Neural cell (in vitro differentiated cells): ENCODE measurements at regions not wholly inside any gene's neighbourhood (a gene's known extent, or its start where the extent isn't known, plus 50 kb on each side); places are given as distances from the start of the nearest gene placed in this dataset.

ENCODE experiments used
- H2AFZ ChIP-seq: fragments of 200-600, 300-800 bp; sonication (generic), shearing (Covaris generic); 2 replicates; pipeline ENCODE4 v1.6.0; 2014; ENCODE audit warnings: low read depth, mild to moderate bottlenecking, antibody characterized with exemption, low read length, moderate library complexity
- H3F3A ChIP-seq: fragments of 200-600 bp; shearing (Covaris generic); 2 replicates; pipeline ENCODE4 v1.6.1; 2016; ENCODE audit warnings: mild to moderate bottlenecking, moderate library complexity, mixed read lengths, antibody characterized with exemption, low read length; ENCODE audit not compliant: insufficient read depth, poor library complexity, severe bottlenecking
- H3K27ac ChIP-seq: fragments of 200-600, 300-800 bp; sonication (generic), shearing (Covaris generic); 2 replicates; pipeline ENCODE4 v1.5.1; 2014; ENCODE audit warnings: mild to moderate bottlenecking, low read length, moderate library complexity
- H3K27me3 ChIP-seq: fragments of 300-800, 200-600 bp; sonication (generic), shearing (Covaris generic); 2 replicates; pipeline ENCODE4 v1.6.0; 2014; ENCODE audit warnings: mild to moderate bottlenecking, low read depth, low read length, moderate library complexity; ENCODE audit not compliant: insufficient read depth
- H3K36me3 ChIP-seq: fragments of 300-800, 200-600 bp; sonication (generic), shearing (Covaris generic); 2 replicates; pipeline ENCODE4 v1.5.1; 2014; ENCODE audit warnings: mild to moderate bottlenecking, antibody characterized with exemption, low read length, moderate library complexity; ENCODE audit not compliant: insufficient read depth
- H3K4me2 ChIP-seq: fragments of 300-800, 200-600 bp; sonication (generic), shearing (Covaris generic); 2 replicates; pipeline ENCODE4 v1.6.0; 2014; ENCODE audit warnings: mild to moderate bottlenecking, low read length
- H3K4me3 ChIP-seq: fragments of 300-800, 200-600 bp; sonication (generic), shearing (Covaris generic); 2 replicates; pipeline ENCODE4 v1.5.1; 2014; ENCODE audit warnings: mild to moderate bottlenecking, low read length, moderate library complexity
- H3K79me2 ChIP-seq: fragments of 200-600 bp; shearing (Covaris generic); replicated peaks from 2 replicates; pipeline ENCODE4 v1.6.0; 2014; ENCODE audit warnings: mild to moderate bottlenecking, low read length, moderate library complexity; ENCODE audit not compliant: insufficient read depth
- H3K9ac ChIP-seq: fragments of 300-800, 200-600 bp; sonication (generic), shearing (Covaris generic); 2 replicates; pipeline ENCODE4 v1.6.1; 2016; ENCODE audit warnings: mild to moderate bottlenecking, low read length, mixed read lengths
- H3K9me2 ChIP-seq: fragments of 200-600 bp; shearing (Covaris generic); 2 replicates; pipeline ENCODE4 v1.6.1; 2016; ENCODE audit warnings: mild to moderate bottlenecking, low read length, mixed read lengths; ENCODE audit not compliant: insufficient read depth
- H3K9me3 ChIP-seq: fragments of 200-600, 300-800 bp; sonication (generic), shearing (Covaris generic); 2 replicates; pipeline ENCODE4 v1.6.1; 2016; ENCODE audit warnings: mild to moderate bottlenecking, mixed run types, low read length, moderate library complexity, mixed read lengths
- H4K20me1 ChIP-seq: fragments of 200-600 bp; shearing (Covaris generic); 2 replicates; pipeline ENCODE4 v1.6.1; 2016; ENCODE audit warnings: mild to moderate bottlenecking, mixed run types; ENCODE audit not compliant: insufficient read depth
- EP300 ChIP-seq: fragments of 450-650 bp; conservative IDR thresholded peaks from 2 replicates; pipeline ENCODE4 v1.6.1; 2014; ENCODE audit warnings: antibody characterized with exemption, mild to moderate bottlenecking, moderate library complexity; ENCODE audit not compliant: poor library complexity, severe bottlenecking
- EZH2 ChIP-seq: fragments of 200-600, 300-800 bp; shearing (Covaris generic), sonication (generic); IDR thresholded peaks from 2 replicates; pipeline ENCODE4 v1.6.1; 2014; ENCODE audit warnings: antibody characterized with exemption, low read length, borderline replicate concordance, mild to moderate bottlenecking; ENCODE audit not compliant: insufficient read depth, poor library complexity, severe bottlenecking
- MXI1 ChIP-seq: fragments of 450-650 bp; conservative IDR thresholded peaks from 2 replicates; pipeline ENCODE4 v1.6.1; 2014; ENCODE audit warnings: antibody characterized with exemption, mild to moderate bottlenecking; ENCODE audit not compliant: poor library complexity, severe bottlenecking
- POLR2AphosphoS5 ChIP-seq: IDR thresholded peaks from 2 replicates; pipeline ENCODE4 v1.6.1; 2012
- RAD21 ChIP-seq: fragments of 450-650 bp; conservative IDR thresholded peaks from 2 replicates; pipeline ENCODE4 v1.6.1; 2014; ENCODE audit warnings: antibody characterized with exemption, mild to moderate bottlenecking, moderate library complexity
- SMC3 ChIP-seq: fragments of 450-650 bp; conservative IDR thresholded peaks from 2 replicates; pipeline ENCODE4 v1.6.1; 2014; ENCODE audit warnings: antibody characterized with exemption, mild to moderate bottlenecking, moderate library complexity; ENCODE audit not compliant: poor library complexity
- TAF1 ChIP-seq: IDR thresholded peaks from 2 replicates; pipeline ENCODE4 v1.6.1; 2012; ENCODE audit warnings: low read depth
- TF ChIP-seq, protein P1 (sequence below): fragments of 450-650 bp; IDR thresholded peaks from 2 replicates; pipeline ENCODE4 v1.5.1; 2014; ENCODE audit warnings: antibody characterized with exemption, mild to moderate bottlenecking, moderate library complexity; ENCODE audit not compliant: poor library complexity, severe bottlenecking
- TF ChIP-seq, protein P2 (sequence below): IDR thresholded peaks from 2 replicates; pipeline ENCODE4 v1.6.1; 2012; ENCODE audit warnings: borderline replicate concordance

DNA sequence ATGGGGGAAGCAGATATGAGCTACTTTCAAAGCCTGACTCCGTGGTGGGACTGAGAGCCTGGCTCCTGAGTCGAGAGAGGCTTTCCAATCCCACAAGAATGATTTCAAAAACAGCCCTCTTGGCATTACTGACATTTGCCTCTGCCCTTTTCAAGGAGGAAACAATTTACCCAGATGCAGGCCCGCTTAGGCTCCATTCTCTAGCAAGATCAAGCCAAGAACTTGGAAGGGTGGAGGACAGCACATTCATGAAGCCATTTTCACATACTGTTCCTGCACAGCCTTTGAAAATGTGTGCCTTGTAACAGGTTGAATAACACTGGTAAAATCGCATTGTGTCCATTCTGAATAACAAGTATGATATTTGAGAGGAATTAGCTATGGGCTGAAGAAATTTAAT is 58.2 kb upstream of the EED start:
- H3F3A ChIP-seq, result no peaks in the 10 kb centered on the region

DNA sequence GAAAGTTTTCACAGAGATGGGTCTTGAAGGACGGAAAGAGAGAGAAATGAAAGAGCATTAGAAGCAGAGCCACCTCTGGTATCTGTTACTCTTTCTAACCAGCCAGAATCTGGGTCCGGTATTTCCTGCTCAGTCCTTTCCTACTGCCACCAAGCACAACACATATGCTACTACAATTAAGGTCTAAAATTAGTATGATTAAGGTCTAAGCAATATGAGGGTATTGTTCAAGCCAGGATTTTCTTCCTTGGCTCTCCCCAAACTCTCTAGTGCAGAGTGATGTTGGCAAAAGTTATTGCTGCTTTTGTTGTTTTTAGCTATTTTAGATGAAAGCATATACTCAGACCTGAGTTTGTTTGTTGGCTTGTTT is 59.2 kb upstream of the EED start:
- Histone ChIP-seq H3K27ac (no peak overlapping the region), H3K36me3 (no peaks in the 10 kb centered on the region), H3K9me2 (no peaks in the 10 kb centered on the region), H3F3A (no peaks in the 10 kb centered on the region), H3K4me2 (no peak overlapping the region), H3K4me3 (no peak overlapping the region), H3K79me2 (no peaks in the 10 kb centered on the region), H3K27me3 (no peaks in the 10 kb centered on the region), H3K9me3 (no peaks in the 10 kb centered on the region), H2AFZ (no peak overlapping the region), H3K9ac (no peak overlapping the region), H4K20me1 (no peaks in the 10 kb centered on the region)
- TF ChIP-seq SMC3 (no peak), TAF1 (no peak), MXI1 (no peak), RAD21 (no peak), EP300 (no peak), POLR2AphosphoS5 (no peak), EZH2 (no peak)
- TF ChIP-seq, protein P1, sequence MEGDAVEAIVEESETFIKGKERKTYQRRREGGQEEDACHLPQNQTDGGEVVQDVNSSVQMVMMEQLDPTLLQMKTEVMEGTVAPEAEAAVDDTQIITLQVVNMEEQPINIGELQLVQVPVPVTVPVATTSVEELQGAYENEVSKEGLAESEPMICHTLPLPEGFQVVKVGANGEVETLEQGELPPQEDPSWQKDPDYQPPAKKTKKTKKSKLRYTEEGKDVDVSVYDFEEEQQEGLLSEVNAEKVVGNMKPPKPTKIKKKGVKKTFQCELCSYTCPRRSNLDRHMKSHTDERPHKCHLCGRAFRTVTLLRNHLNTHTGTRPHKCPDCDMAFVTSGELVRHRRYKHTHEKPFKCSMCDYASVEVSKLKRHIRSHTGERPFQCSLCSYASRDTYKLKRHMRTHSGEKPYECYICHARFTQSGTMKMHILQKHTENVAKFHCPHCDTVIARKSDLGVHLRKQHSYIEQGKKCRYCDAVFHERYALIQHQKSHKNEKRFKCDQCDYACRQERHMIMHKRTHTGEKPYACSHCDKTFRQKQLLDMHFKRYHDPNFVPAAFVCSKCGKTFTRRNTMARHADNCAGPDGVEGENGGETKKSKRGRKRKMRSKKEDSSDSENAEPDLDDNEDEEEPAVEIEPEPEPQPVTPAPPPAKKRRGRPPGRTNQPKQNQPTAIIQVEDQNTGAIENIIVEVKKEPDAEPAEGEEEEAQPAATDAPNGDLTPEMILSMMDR, result no peak
- TF ChIP-seq, protein P2, sequence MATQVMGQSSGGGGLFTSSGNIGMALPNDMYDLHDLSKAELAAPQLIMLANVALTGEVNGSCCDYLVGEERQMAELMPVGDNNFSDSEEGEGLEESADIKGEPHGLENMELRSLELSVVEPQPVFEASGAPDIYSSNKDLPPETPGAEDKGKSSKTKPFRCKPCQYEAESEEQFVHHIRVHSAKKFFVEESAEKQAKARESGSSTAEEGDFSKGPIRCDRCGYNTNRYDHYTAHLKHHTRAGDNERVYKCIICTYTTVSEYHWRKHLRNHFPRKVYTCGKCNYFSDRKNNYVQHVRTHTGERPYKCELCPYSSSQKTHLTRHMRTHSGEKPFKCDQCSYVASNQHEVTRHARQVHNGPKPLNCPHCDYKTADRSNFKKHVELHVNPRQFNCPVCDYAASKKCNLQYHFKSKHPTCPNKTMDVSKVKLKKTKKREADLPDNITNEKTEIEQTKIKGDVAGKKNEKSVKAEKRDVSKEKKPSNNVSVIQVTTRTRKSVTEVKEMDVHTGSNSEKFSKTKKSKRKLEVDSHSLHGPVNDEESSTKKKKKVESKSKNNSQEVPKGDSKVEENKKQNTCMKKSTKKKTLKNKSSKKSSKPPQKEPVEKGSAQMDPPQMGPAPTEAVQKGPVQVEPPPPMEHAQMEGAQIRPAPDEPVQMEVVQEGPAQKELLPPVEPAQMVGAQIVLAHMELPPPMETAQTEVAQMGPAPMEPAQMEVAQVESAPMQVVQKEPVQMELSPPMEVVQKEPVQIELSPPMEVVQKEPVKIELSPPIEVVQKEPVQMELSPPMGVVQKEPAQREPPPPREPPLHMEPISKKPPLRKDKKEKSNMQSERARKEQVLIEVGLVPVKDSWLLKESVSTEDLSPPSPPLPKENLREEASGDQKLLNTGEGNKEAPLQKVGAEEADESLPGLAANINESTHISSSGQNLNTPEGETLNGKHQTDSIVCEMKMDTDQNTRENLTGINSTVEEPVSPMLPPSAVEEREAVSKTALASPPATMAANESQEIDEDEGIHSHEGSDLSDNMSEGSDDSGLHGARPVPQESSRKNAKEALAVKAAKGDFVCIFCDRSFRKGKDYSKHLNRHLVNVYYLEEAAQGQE, result no peak

More for the DNA sequence above, 58.2 kb upstream of the EED start:
- Histone ChIP-seq H3K27me3 (no peaks in the 10 kb centered on the region), H3K4me2 (no peak overlapping the region), H4K20me1 (no peaks in the 10 kb centered on the region), H3K79me2 (no peaks in the 10 kb centered on the region), H3K4me3 (no peak overlapping the region), H3K9ac (no peak overlapping the region), H3K27ac (no peak overlapping the region), H3K36me3 (no peaks in the 10 kb centered on the region), H3K9me2 (no peaks in the 10 kb centered on the region), H2AFZ (no peak overlapping the region), H3K9me3 (no peaks in the 10 kb centered on the region)
- TF ChIP-seq RAD21 (no peak), TAF1 (no peak), EZH2 (no peak), SMC3 (no peak), MXI1 (no peak), EP300 (no peak), POLR2AphosphoS5 (no peak)
- TF ChIP-seq, protein P1, result no peak
- TF ChIP-seq, protein P2, result no peak
